ENCODE measurements at regions not wholly inside any gene's neighbourhood (a gene's known extent, or its start where the extent isn't known, plus 50 kb on each side); places are given as distances from the start of the nearest gene placed in this dataset.

GRCh38 chr5:6140219-6140618, 238.1 kb downstream of the MED10 start:
- Histone ChIP-seq H4K20me1 (ENCODE audit: insufficient read depth) (no peaks in the 10 kb centered on the region), H3K4me2 (ENCODE audit: low read length) (no peak overlapping the region), H3F3A (ENCODE audit: insufficient read depth, low read length, poor library complexity, severe bottlenecking) (no peaks in the 10 kb centered on the region), H3K36me3 (ENCODE audit: insufficient read depth, low read length) (no peaks in the 10 kb centered on the region), H3K27me3 (ENCODE audit: insufficient read depth, low read depth, low read length) (no peaks in the 10 kb centered on the region), H2AFZ (ENCODE audit: low read depth, low read length) (no peak overlapping the region), H3K4me3 (ENCODE audit: low read length) (no peak overlapping the region), H3K9me3 (ENCODE audit: low read length) (no peaks in the 10 kb centered on the region), H3K27ac (ENCODE audit: low read length) (no peak overlapping the region), H3K9ac (ENCODE audit: low read length) (no peak overlapping the region), H3K79me2 (replicated peaks; ENCODE audit: insufficient read depth, low read length) (no peaks in the 10 kb centered on the region), H3K9me2 (ENCODE audit: insufficient read depth, low read length) (no peaks in the 10 kb centered on the region)
- TF ChIP-seq TAF1 (IDR thresholded peaks at IDR 0.05; ENCODE audit: low read depth) (no peak), MXI1 (conservative IDR thresholded peaks at IDR 0.05; ENCODE audit: poor library complexity, severe bottlenecking) (no peak)

- Histone ChIP-seq H3K4me3 (ENCODE audit: low read length) (no peak overlapping the region), H3K27me3 (ENCODE audit: insufficient read depth, low read depth, low read length) (no peaks in the 10 kb centered on the region), H3K9me3 (ENCODE audit: low read length) (no peaks in the 10 kb centered on the region), H2AFZ (ENCODE audit: low read depth, low read length) (no peak overlapping the region), H3K9me2 (ENCODE audit: insufficient read depth, low read length) (no peaks in the 10 kb centered on the region), H3F3A (ENCODE audit: insufficient read depth, low read length, poor library complexity, severe bottlenecking) (no peaks in the 10 kb centered on the region), H3K27ac (ENCODE audit: low read length) (no peak overlapping the region), H3K36me3 (ENCODE audit: insufficient read depth, low read length) (no peaks in the 10 kb centered on the region), H3K9ac (ENCODE audit: low read length) (no peak overlapping the region), H4K20me1 (ENCODE audit: insufficient read depth) (no peaks in the 10 kb centered on the region), H3K4me2 (ENCODE audit: low read length) (no peak overlapping the region), H3K79me2 (replicated peaks; ENCODE audit: insufficient read depth, low read length) (no peaks in the 10 kb centered on the region)
- TF ChIP-seq TAF1 (IDR thresholded peaks at IDR 0.05; ENCODE audit: low read depth) (no peak), MXI1 (conservative IDR thresholded peaks at IDR 0.05; ENCODE audit: poor library complexity, severe bottlenecking) (no peak), CTCF (IDR thresholded peaks at IDR 0.05; ENCODE audit: poor library complexity, severe bottlenecking) (no peak), REST (IDR thresholded peaks at IDR 0.05; ENCODE audit: borderline replicate concordance) (no peak), RAD21 (conservative IDR thresholded peaks at IDR 0.05) (no peak), EZH2 (IDR thresholded peaks at IDR 0.05; ENCODE audit: borderline replicate concordance, insufficient read depth, low read length, poor library complexity, severe bottlenecking) (no peak), EP300 (conservative IDR thresholded peaks at IDR 0.05; ENCODE audit: poor library complexity, severe bottlenecking) (no peak), SMC3 (conservative IDR thresholded peaks at IDR 0.05; ENCODE audit: poor library complexity) (no peak), POLR2AphosphoS5 (IDR thresholded peaks at IDR 0.05) (no peak)
Measured at GRCh38 chr5:6135977-6136376, 242.4 kb downstream of the MED10 start.

- Histone ChIP-seq H3K9ac (ENCODE audit: low read length) (no peak overlapping the region), H3K79me2 (replicated peaks; ENCODE audit: insufficient read depth, low read length) (no peaks in the 10 kb centered on the region), H3K9me2 (ENCODE audit: insufficient read depth, low read length) (no peaks in the 10 kb centered on the region), H3K4me2 (ENCODE audit: low read length) (no peak overlapping the region), H2AFZ (ENCODE audit: low read depth, low read length) (no peak overlapping the region), H3K27me3 (ENCODE audit: insufficient read depth, low read depth, low read length) (no peaks in the 10 kb centered on the region), H3F3A (ENCODE audit: insufficient read depth, low read length, poor library complexity, severe bottlenecking) (no peaks in the 10 kb centered on the region), H3K36me3 (ENCODE audit: insufficient read depth, low read length) (no peaks in the 10 kb centered on the region), H3K27ac (ENCODE audit: low read length) (no peak overlapping the region), H4K20me1 (ENCODE audit: insufficient read depth) (no peaks in the 10 kb centered on the region), H3K9me3 (ENCODE audit: low read length) (no peaks in the 10 kb centered on the region), H3K4me3 (ENCODE audit: low read length) (no peak overlapping the region)
- TF ChIP-seq POLR2AphosphoS5 (IDR thresholded peaks at IDR 0.05) (no peak), RAD21 (conservative IDR thresholded peaks at IDR 0.05) (no peak), EP300 (conservative IDR thresholded peaks at IDR 0.05; ENCODE audit: poor library complexity, severe bottlenecking) (no peak), EZH2 (IDR thresholded peaks at IDR 0.05; ENCODE audit: borderline replicate concordance, insufficient read depth, low read length, poor library complexity, severe bottlenecking) (no peak), TAF1 (IDR thresholded peaks at IDR 0.05; ENCODE audit: low read depth) (no peak), CTCF (IDR thresholded peaks at IDR 0.05; ENCODE audit: poor library complexity, severe bottlenecking) (no peak), REST (IDR thresholded peaks at IDR 0.05; ENCODE audit: borderline replicate concordance) (no peak), MXI1 (conservative IDR thresholded peaks at IDR 0.05; ENCODE audit: poor library complexity, severe bottlenecking) (no peak), SMC3 (conservative IDR thresholded peaks at IDR 0.05; ENCODE audit: poor library complexity) (no peak)
Measured at GRCh38 chr5:6134281-6134680, 244.1 kb downstream of the MED10 start.

Data from neural cell (in vitro differentiated cells).